ENCODE measurements at regions not wholly inside any gene's neighbourhood (a gene's known extent, or its start where the extent isn't known, plus 50 kb on each side); places are given as distances from the start of the nearest gene placed in this dataset.
A peak's percentile ranks its signal among the peaks of the same experiment; 100 is the strongest.
"Not testable (repeated sequence)": the region's sequence is repeated elsewhere in the genome, so short reads cannot be mapped to it uniquely, and the experiment has no call there.

GRCh38 chr13:80946008-80946802 lies 605.3 kb upstream of the SPRY2 start:
- Mint-ChIP-seq H3K4me1 (no peaks in the 10 kb centered on the region), H3K27me3 (no peaks in the 10 kb centered on the region), H3K27ac (no peak overlapping the region), H3K9me3 (no peaks in the 10 kb centered on the region), H3K36me3 (no peaks in the 10 kb centered on the region), H3K4me3 (no peak overlapping the region)
- DNase-seq (ENCODE audit: low spot score in 2 of 2) (no peak), ATAC-seq (ENCODE audit: low read depth) (no peak)

GRCh38 chr13:80945328-80945727 lies 604.4 kb upstream of the SPRY2 start:
- DNase-seq (ENCODE audit: low spot score in 2 of 2) (no peak), ATAC-seq (ENCODE audit: low read depth) (no peak)
- Mint-ChIP-seq H3K4me3 (no peak overlapping the region), H3K27me3 (no peaks in the 10 kb centered on the region), H3K4me1 (no peaks in the 10 kb centered on the region), H3K27ac (no peak overlapping the region), H3K36me3 (no peaks in the 10 kb centered on the region), H3K9me3 (no peaks in the 10 kb centered on the region)

GRCh38 chr13:80939581-80939980 lies 598.7 kb upstream of the SPRY2 start:
- Mint-ChIP-seq H3K9me3 (peaks cover 2% of the 10 kb centered on the region), H3K4me3 (no peak overlapping the region), H3K27me3 (no peaks in the 10 kb centered on the region), H3K36me3 (no peaks in the 10 kb centered on the region), H3K4me1 (no peaks in the 10 kb centered on the region), H3K27ac (no peak overlapping the region)
- DNase-seq (ENCODE audit: low spot score in 2 of 2), result no peak
- no peak for ATAC-seq (ENCODE audit: low read depth)

- ATAC-seq (ENCODE audit: low read depth), result no peak
- Mint-ChIP-seq H3K9me3 (peaks cover 3% of the 10 kb centered on the region), H3K27me3 (no peaks in the 10 kb centered on the region), H3K4me3 (no peak overlapping the region), H3K36me3 (no peaks in the 10 kb centered on the region), H3K27ac (no peak overlapping the region), H3K4me1 (no peaks in the 10 kb centered on the region)
- DNase-seq (ENCODE audit: low spot score in 2 of 2), result no peak
Measured at GRCh38 chr13:80931766-80932165, 590.8 kb upstream of the SPRY2 start.

- H3K4me1 Mint-ChIP-seq, result no peaks in the 10 kb centered on the region
- H3K27me3 Mint-ChIP-seq, result no peaks in the 10 kb centered on the region
- ATAC-seq (ENCODE audit: low read depth) (no peak), DNase-seq (ENCODE audit: low spot score in 2 of 2) (no peak)
- no peak overlapping the region for H3K4me3 Mint-ChIP-seq
- peaks cover 3% of the 10 kb centered on the region for H3K9me3 Mint-ChIP-seq
- H3K36me3 Mint-ChIP-seq, result no peaks in the 10 kb centered on the region
- H3K27ac Mint-ChIP-seq, result no peak overlapping the region
Measured at GRCh38 chr13:80931118-80931517, 590.2 kb upstream of the SPRY2 start.

DNA sequence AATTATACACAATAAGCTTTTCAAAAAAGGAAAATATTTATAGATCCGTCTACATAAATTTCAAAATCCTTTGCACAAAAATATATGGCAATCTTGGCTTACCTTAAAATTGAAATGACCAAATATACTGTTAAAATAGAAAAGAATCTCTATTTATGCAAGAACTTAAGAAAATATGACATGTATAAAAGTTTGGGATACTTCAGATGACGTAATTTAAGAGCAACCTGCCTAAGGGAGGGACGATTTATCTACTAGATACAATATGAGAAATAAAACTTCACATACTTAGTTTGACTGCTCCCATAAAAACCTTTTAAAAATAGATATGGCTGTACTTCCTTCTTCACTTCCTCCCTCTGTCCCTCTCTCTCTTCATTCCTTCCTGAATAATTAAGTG lies 587.3 kb upstream of the SPRY2 start:
- Mint-ChIP-seq H3K4me1 (no peaks in the 10 kb centered on the region), H3K36me3 (no peaks in the 10 kb centered on the region), H3K4me3 (no peak overlapping the region), H3K9me3 (no peaks in the 10 kb centered on the region), H3K27ac (no peak overlapping the region), H3K27me3 (no peaks in the 10 kb centered on the region)
- no peak for DNase-seq (ENCODE audit: low spot score in 2 of 2)
- no peak for ATAC-seq (ENCODE audit: low read depth)

- H3K4me1 Mint-ChIP-seq; DNase-seq (ENCODE audit: low spot score in 2 of 2); H3K27me3 Mint-ChIP-seq; ATAC-seq (ENCODE audit: low read depth); H3K4me3 Mint-ChIP-seq; H3K27ac Mint-ChIP-seq; H3K9me3 Mint-ChIP-seq; H3K36me3 Mint-ChIP-seq: not testable (repeated sequence)
Measured at GRCh38 chr13:80926024-80926423, 585.1 kb upstream of the SPRY2 start.

GRCh38 chr13:80924596-80924995 lies 583.7 kb upstream of the SPRY2 start:
- ATAC-seq (ENCODE audit: low read depth), result no peak
- H3K27me3 Mint-ChIP-seq, result no peaks in the 10 kb centered on the region
- H3K4me3 Mint-ChIP-seq, result no peak overlapping the region
- no peaks in the 10 kb centered on the region for H3K4me1 Mint-ChIP-seq
- DNase-seq (ENCODE audit: low spot score in 2 of 2), result no peak
- no peaks in the 10 kb centered on the region for H3K9me3 Mint-ChIP-seq
- H3K36me3 Mint-ChIP-seq, result no peaks in the 10 kb centered on the region
- H3K27ac Mint-ChIP-seq, result no peak overlapping the region

DNA sequence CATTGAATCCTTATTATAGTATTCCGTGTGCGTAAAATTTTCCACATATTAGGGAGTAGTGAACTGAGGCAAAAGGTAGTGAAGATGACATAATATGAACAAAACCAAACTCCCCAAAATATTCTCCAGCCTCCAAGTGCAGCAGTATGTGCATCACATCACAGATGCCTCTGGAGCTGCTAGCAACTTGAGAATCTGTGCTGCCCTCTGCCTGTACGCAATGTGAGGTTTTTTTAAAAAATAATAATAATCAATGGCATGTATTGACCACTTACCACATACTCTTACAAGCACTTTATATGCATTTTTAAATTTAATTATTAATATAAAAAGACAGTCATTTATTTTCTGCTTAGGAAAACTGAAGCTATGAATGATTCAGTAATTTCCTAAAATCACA lies 583.0 kb upstream of the SPRY2 start:
- DNase-seq (ENCODE audit: low spot score in 2 of 2) (no peak), ATAC-seq (ENCODE audit: low read depth) (no peak)
- Mint-ChIP-seq H3K27ac (no peak overlapping the region), H3K4me3 (no peak overlapping the region), H3K36me3 (no peaks in the 10 kb centered on the region), H3K4me1 (no peaks in the 10 kb centered on the region), H3K9me3 (no peaks in the 10 kb centered on the region), H3K27me3 (no peaks in the 10 kb centered on the region)

DNA sequence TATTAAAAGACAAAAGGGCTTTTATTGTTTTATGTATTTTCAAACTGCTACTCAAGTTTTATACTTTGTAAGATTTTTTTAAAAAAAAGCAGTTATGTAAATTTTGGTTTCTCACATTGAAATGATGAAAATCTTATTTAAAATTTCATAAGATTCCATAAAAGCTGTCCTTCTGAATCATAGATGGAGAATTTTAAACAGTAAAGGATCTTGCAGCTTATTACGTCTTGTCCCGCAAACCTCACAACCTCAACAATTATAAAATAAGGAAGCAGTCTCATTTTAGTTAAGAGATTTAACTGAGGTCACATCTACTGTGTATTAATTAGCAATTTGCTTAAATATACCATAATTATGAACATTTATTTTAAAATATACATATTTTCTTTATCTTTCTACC lies 581.0 kb upstream of the SPRY2 start:
- Mint-ChIP-seq H3K27me3 (no peaks in the 10 kb centered on the region), H3K4me3 (no peak overlapping the region), H3K36me3 (no peaks in the 10 kb centered on the region), H3K4me1 (no peaks in the 10 kb centered on the region), H3K9me3 (no peaks in the 10 kb centered on the region), H3K27ac (no peak overlapping the region)
- ATAC-seq (ENCODE audit: low read depth), result no peak
- no peak for DNase-seq (ENCODE audit: low spot score in 2 of 2)

DNA sequence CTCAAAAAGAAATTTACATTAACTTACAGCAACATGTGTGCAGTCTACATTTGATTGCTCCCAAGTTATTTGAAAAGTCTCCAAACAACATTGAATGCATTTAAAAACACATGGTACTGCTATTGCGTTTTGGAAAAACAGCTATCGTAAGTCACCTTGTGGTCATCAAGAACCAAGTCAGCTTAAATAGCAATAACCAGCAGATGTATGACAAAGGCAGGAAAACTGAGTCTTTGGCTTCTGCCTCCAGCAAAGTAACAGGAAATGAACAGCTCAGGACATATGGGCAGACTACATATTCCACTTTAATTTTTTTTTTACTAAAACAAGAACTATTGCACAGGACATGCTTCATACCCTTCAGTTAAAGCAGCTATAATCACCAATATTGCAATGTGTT lies 580.6 kb upstream of the SPRY2 start:
- no peak for ATAC-seq (ENCODE audit: low read depth)
- H3K27ac Mint-ChIP-seq, result no peak overlapping the region
- no peak overlapping the region for H3K4me3 Mint-ChIP-seq
- H3K27me3 Mint-ChIP-seq, result no peaks in the 10 kb centered on the region
- no peaks in the 10 kb centered on the region for H3K9me3 Mint-ChIP-seq
- no peak for DNase-seq (ENCODE audit: low spot score in 2 of 2)
- no peaks in the 10 kb centered on the region for H3K36me3 Mint-ChIP-seq
- H3K4me1 Mint-ChIP-seq, result no peaks in the 10 kb centered on the region

GRCh38 chr13:80906860-80907259 lies 565.9 kb upstream of the SPRY2 start:
- DNase-seq (ENCODE audit: low spot score in 2 of 2) (no peak), ATAC-seq (ENCODE audit: low read depth) (peak; percentile 21)
- Mint-ChIP-seq H3K27me3 (no peaks in the 10 kb centered on the region), H3K4me1 (no peaks in the 10 kb centered on the region), H3K27ac (no peak overlapping the region), H3K36me3 (no peaks in the 10 kb centered on the region), H3K9me3 (peaks cover 2% of the 10 kb centered on the region), H3K4me3 (no peak overlapping the region)

- no peaks in the 10 kb centered on the region for H3K27me3 Mint-ChIP-seq
- H3K27ac Mint-ChIP-seq, result no peak overlapping the region
- ATAC-seq (ENCODE audit: low read depth) (no peak), DNase-seq (ENCODE audit: low spot score in 2 of 2) (no peak)
- no peaks in the 10 kb centered on the region for H3K36me3 Mint-ChIP-seq
- H3K4me1 Mint-ChIP-seq, result no peaks in the 10 kb centered on the region
- H3K4me3 Mint-ChIP-seq, result no peak overlapping the region
- H3K9me3 Mint-ChIP-seq, result no peaks in the 10 kb centered on the region
Measured at GRCh38 chr13:80904386-80904785, 563.5 kb upstream of the SPRY2 start.

GRCh38 chr13:80903911-80904310 lies 563.0 kb upstream of the SPRY2 start:
- DNase-seq (ENCODE audit: low spot score in 2 of 2) (no peak), ATAC-seq (ENCODE audit: low read depth) (no peak)
- Mint-ChIP-seq H3K36me3 (no peaks in the 10 kb centered on the region), H3K4me1 (no peaks in the 10 kb centered on the region), H3K9me3 (no peaks in the 10 kb centered on the region), H3K4me3 (no peak overlapping the region), H3K27me3 (no peaks in the 10 kb centered on the region), H3K27ac (no peak overlapping the region)

GRCh38 chr13:80901530-80901929 lies 560.6 kb upstream of the SPRY2 start:
- no peak overlapping the region for H3K4me3 Mint-ChIP-seq
- DNase-seq (ENCODE audit: low spot score in 2 of 2) (no peak), ATAC-seq (ENCODE audit: low read depth) (no peak)
- H3K4me1 Mint-ChIP-seq, result no peaks in the 10 kb centered on the region
- peaks cover 3% of the 10 kb centered on the region for H3K9me3 Mint-ChIP-seq
- no peaks in the 10 kb centered on the region for H3K27me3 Mint-ChIP-seq
- H3K36me3 Mint-ChIP-seq, result no peaks in the 10 kb centered on the region
- no peak overlapping the region for H3K27ac Mint-ChIP-seq

All from memory B cell (primary cell).